Suprapubic skin (tissue), 4 donors: ENCODE measurements at regions not wholly inside any gene's neighbourhood (a gene's known extent, or its start where the extent isn't known, plus 50 kb on each side); places are given as distances from the start of the nearest gene placed in this dataset.

Experiments
- DNase-seq, 2 donors: peaks; one replicate each; pipeline ENCODE4 v3.0.0-alpha.2; 2019; ENCODE audit warnings: low spot score in 2 of 2
- H3K27ac ChIP-seq: fragments of 200-600 bp; sonication (generic); one replicate; pipeline ENCODE4 v1.5.1; 2019
- H3K27me3 ChIP-seq: fragments of 200-600 bp; sonication (generic); one replicate; pipeline ENCODE4 v1.5.1; 2019
- H3K36me3 ChIP-seq: fragments of 200-600 bp; sonication (generic); one replicate; pipeline ENCODE4 v1.5.1; 2019
- H3K4me1 ChIP-seq: fragments of 200-600 bp; sonication (generic); one replicate; pipeline ENCODE4 v1.5.1; 2019
- H3K4me3 ChIP-seq: fragments of 200-600 bp; sonication (generic); one replicate; pipeline ENCODE4 v1.5.1; 2019; ENCODE audit warnings: mild to moderate bottlenecking
- H3K9me3 ChIP-seq: fragments of 200-600 bp; sonication (generic); one replicate; pipeline ENCODE4 v1.5.1; 2019
- CTCF ChIP-seq, 2 donors: fragments of 200-600 bp in 1 of 2; fragments of 450-650 bp in 1 of 2; sonication (generic) in 1 of 2; IDR thresholded peaks; one replicate each; pipeline ENCODE4 v1.5.1; 2016 to 2019; ENCODE audit warnings: antibody characterized with exemption in 2 of 2, mild to moderate bottlenecking in 1 of 2, moderate library complexity in 1 of 2
- EP300 ChIP-seq: sonication (generic); formaldehyde crosslinking; IDR thresholded peaks from one replicate; pipeline ENCODE4 v1.6.1; 2017; ENCODE audit warnings: antibody characterized with exemption
- POLR2A ChIP-seq, 2 donors: fragments of 450-650 bp; IDR thresholded peaks; one replicate each; pipeline ENCODE4 v1.6.1; 2017; ENCODE audit warnings: antibody characterized with exemption in 2 of 2, mild to moderate bottlenecking in 2 of 2, moderate library complexity in 2 of 2
- POLR2AphosphoS5 ChIP-seq, 3 donors: sonication (generic); formaldehyde crosslinking; IDR thresholded peaks; one replicate each; pipeline ENCODE4 v1.6.1; 2017; ENCODE audit warnings: antibody characterized with exemption in 3 of 3
- WGBS: methylation state at CpG from one replicate; pipeline ENCODE4 v1.1.5; 2018; 5-methylcytosine and 5-hydroxymethylcytosine counted together

- TF ChIP-seq EP300 (no peak), POLR2A (IDR thresholded peaks at IDR 0.05) (no peak), CTCF (IDR thresholded peaks at IDR 0.05) (no peak), POLR2AphosphoS5 (IDR thresholded peaks at IDR 0.05) (no peak)
- Histone ChIP-seq H3K27me3 (no peaks in the 10 kb centered on the region), H3K9me3 (no peaks in the 10 kb centered on the region), H3K27ac (no peak overlapping the region), H3K4me1 (no peaks in the 10 kb centered on the region), H3K4me3 (no peak overlapping the region), H3K36me3 (no peaks in the 10 kb centered on the region)
- no peak for DNase-seq
- WGBS = 55% methylated on average over 1 of the region's 1 CpG
Measured at GRCh38 chr13:47087841-47088240, 191.0 kb upstream of the HTR2A start.

- 72% methylated on average over 3 of the region's 3 CpGs for WGBS
- Histone ChIP-seq H3K27me3 (no peaks in the 10 kb centered on the region), H3K4me3 (no peak overlapping the region), H3K9me3 (no peaks in the 10 kb centered on the region), H3K36me3 (no peaks in the 10 kb centered on the region), H3K27ac (no peak overlapping the region), H3K4me1 (no peaks in the 10 kb centered on the region)
- no peak for DNase-seq
- no peak for TF ChIP-seq EP300
- TF ChIP-seq POLR2AphosphoS5 (IDR thresholded peaks at IDR 0.05) = no peak
- no peak for TF ChIP-seq POLR2A (IDR thresholded peaks at IDR 0.05)
- TF ChIP-seq CTCF (IDR thresholded peaks at IDR 0.05) = no peak
Measured at GRCh38 chr13:47087241-47087640, 190.4 kb upstream of the HTR2A start.

- Histone ChIP-seq H3K4me1 (no peaks in the 10 kb centered on the region), H3K4me3 (no peak overlapping the region), H3K9me3 (no peaks in the 10 kb centered on the region), H3K27me3 (no peaks in the 10 kb centered on the region), H3K36me3 (no peaks in the 10 kb centered on the region), H3K27ac (no peak overlapping the region)
- WGBS = 51% methylated on average over 1 of the region's 1 CpG
- no peak for TF ChIP-seq EP300
- TF ChIP-seq POLR2AphosphoS5 (IDR thresholded peaks at IDR 0.05) = no peak
- no peak for TF ChIP-seq POLR2A (IDR thresholded peaks at IDR 0.05)
- no peak for TF ChIP-seq CTCF (IDR thresholded peaks at IDR 0.05)
- no peak for DNase-seq
Measured at GRCh38 chr13:47085346-47085745, 188.5 kb upstream of the HTR2A start.

- Histone ChIP-seq H3K4me3 (no peak overlapping the region), H3K4me1 (no peaks in the 10 kb centered on the region), H3K9me3 (no peaks in the 10 kb centered on the region), H3K36me3 (no peaks in the 10 kb centered on the region), H3K27ac (no peak overlapping the region), H3K27me3 (no peaks in the 10 kb centered on the region)
- WGBS = 27% methylated on average over 1 of the region's 1 CpG
- DNase-seq = no peak
- TF ChIP-seq POLR2A (IDR thresholded peaks at IDR 0.05) (no peak), POLR2AphosphoS5 (IDR thresholded peaks at IDR 0.05) (no peak), CTCF (IDR thresholded peaks at IDR 0.05) (no peak), EP300 (no peak)
Measured at GRCh38 chr13:47081850-47082249, 185.0 kb upstream of the HTR2A start.

- no peak for DNase-seq
- Histone ChIP-seq H3K36me3 (no peaks in the 10 kb centered on the region), H3K9me3 (no peaks in the 10 kb centered on the region), H3K4me3 (no peak overlapping the region), H3K27ac (no peak overlapping the region), H3K4me1 (no peaks in the 10 kb centered on the region), H3K27me3 (no peaks in the 10 kb centered on the region)
- 71% methylated on average over 7 of the region's 7 CpGs for WGBS
- no peak for TF ChIP-seq CTCF (IDR thresholded peaks at IDR 0.05)
- no peak for TF ChIP-seq POLR2A (IDR thresholded peaks at IDR 0.05)
- TF ChIP-seq POLR2AphosphoS5 (IDR thresholded peaks at IDR 0.05) = no peak
- TF ChIP-seq EP300 = no peak
Measured at GRCh38 chr13:47081246-47081645, 184.4 kb upstream of the HTR2A start.
